ENCODE measurements at regions not wholly inside any gene's neighbourhood (a gene's known extent, or its start where the extent isn't known, plus 50 kb on each side); places are given as distances from the start of the nearest gene placed in this dataset.

GRCh38 chr5:112063191-112063590, 306.2 kb upstream of the NREP start:
- TF ChIP-seq EZH2 (IDR thresholded peaks at IDR 0.05; ENCODE audit: borderline replicate concordance, insufficient read depth, low read length, poor library complexity, severe bottlenecking) (no peak), RAD21 (conservative IDR thresholded peaks at IDR 0.05) (no peak), EP300 (conservative IDR thresholded peaks at IDR 0.05; ENCODE audit: poor library complexity, severe bottlenecking) (no peak), TAF1 (IDR thresholded peaks at IDR 0.05; ENCODE audit: low read depth) (no peak), POLR2AphosphoS5 (IDR thresholded peaks at IDR 0.05) (no peak), MXI1 (conservative IDR thresholded peaks at IDR 0.05; ENCODE audit: poor library complexity, severe bottlenecking) (no peak), SMC3 (conservative IDR thresholded peaks at IDR 0.05; ENCODE audit: poor library complexity) (no peak)
- TF ChIP-seq, protein P1, sequence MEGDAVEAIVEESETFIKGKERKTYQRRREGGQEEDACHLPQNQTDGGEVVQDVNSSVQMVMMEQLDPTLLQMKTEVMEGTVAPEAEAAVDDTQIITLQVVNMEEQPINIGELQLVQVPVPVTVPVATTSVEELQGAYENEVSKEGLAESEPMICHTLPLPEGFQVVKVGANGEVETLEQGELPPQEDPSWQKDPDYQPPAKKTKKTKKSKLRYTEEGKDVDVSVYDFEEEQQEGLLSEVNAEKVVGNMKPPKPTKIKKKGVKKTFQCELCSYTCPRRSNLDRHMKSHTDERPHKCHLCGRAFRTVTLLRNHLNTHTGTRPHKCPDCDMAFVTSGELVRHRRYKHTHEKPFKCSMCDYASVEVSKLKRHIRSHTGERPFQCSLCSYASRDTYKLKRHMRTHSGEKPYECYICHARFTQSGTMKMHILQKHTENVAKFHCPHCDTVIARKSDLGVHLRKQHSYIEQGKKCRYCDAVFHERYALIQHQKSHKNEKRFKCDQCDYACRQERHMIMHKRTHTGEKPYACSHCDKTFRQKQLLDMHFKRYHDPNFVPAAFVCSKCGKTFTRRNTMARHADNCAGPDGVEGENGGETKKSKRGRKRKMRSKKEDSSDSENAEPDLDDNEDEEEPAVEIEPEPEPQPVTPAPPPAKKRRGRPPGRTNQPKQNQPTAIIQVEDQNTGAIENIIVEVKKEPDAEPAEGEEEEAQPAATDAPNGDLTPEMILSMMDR (IDR thresholded peaks at IDR 0.05; ENCODE audit: poor library complexity, severe bottlenecking) = no peak

Measured in neural cell (in vitro differentiated cells).